Trophoblast cell (in vitro differentiated cells and primary cell): ENCODE measurements at regions not wholly inside any gene's neighbourhood (a gene's known extent, or its start where the extent isn't known, plus 50 kb on each side); places are given as distances from the start of the nearest gene placed in this dataset.
"Not testable (repeated sequence)": the region's sequence is repeated elsewhere in the genome, so short reads cannot be mapped to it uniquely, and the experiment has no call there.

Experiments
- DNase-seq, 2 donors: peaks; one replicate each; pipeline ENCODE4 v3.0.0-alpha.2; 2016
- H2AFZ ChIP-seq: 2 replicates; pipeline ENCODE4 v1.6.1; 2013; ENCODE audit warnings: low read length, moderate library complexity, mild to moderate bottlenecking; ENCODE audit not compliant: insufficient read depth, poor library complexity
- H2AK5ac ChIP-seq: 2 replicates; pipeline ENCODE4 v1.6.1; 2013; ENCODE audit warnings: mild to moderate bottlenecking, low read length
- H2BK120ac ChIP-seq: 2 replicates; pipeline ENCODE4 v1.6.1; 2013; ENCODE audit warnings: low read length, mild to moderate bottlenecking, moderate library complexity; ENCODE audit not compliant: insufficient read depth, poor library complexity
- H2BK12ac ChIP-seq: 2 replicates; pipeline ENCODE4 v1.6.1; 2013; ENCODE audit warnings: mild to moderate bottlenecking, low read length, moderate library complexity
- H2BK5ac ChIP-seq: 2 replicates; pipeline ENCODE4 v1.6.1; 2013; ENCODE audit warnings: low read length, low read depth, moderate library complexity, mild to moderate bottlenecking; ENCODE audit not compliant: poor library complexity
- H3K14ac ChIP-seq: 2 replicates; pipeline ENCODE4 v1.6.1; 2013; ENCODE audit warnings: mild to moderate bottlenecking, low read length
- H3K18ac ChIP-seq: 2 replicates; pipeline ENCODE4 v1.6.1; 2013; ENCODE audit warnings: mild to moderate bottlenecking, low read length
- H3K23ac ChIP-seq: 2 replicates; pipeline ENCODE4 v1.6.1; 2013; ENCODE audit warnings: low read length
- H3K27ac ChIP-seq: 2 replicates; pipeline ENCODE4 v1.5.1; 2013; ENCODE audit warnings: low read depth, mild to moderate bottlenecking, inconsistent platforms, low read length, moderate library complexity
- H3K27me3 ChIP-seq: 2 replicates; pipeline ENCODE4 v1.6.1; 2013; ENCODE audit warnings: inconsistent platforms, mild to moderate bottlenecking, low read length, moderate library complexity; ENCODE audit not compliant: insufficient read depth
- H3K36me3 ChIP-seq, 2 experiments: 1 replicate in 1 of 2; 2 replicates in 1 of 2; pipeline ENCODE4 v1.6.1; 2013; ENCODE audit warnings: low read length in 2 of 2, mild to moderate bottlenecking in 2 of 2, moderate library complexity in 1 of 2; ENCODE audit not compliant: insufficient read depth in 2 of 2, control insufficient read depth in 1 of 2
- H3K4ac ChIP-seq: 2 replicates; pipeline ENCODE4 v1.6.1; 2013; ENCODE audit warnings: low read depth, mild to moderate bottlenecking, low read length, moderate library complexity
- H3K4me1 ChIP-seq, 2 experiments: 1 replicate in 1 of 2; 2 replicates in 1 of 2; pipeline ENCODE4 v1.6.1; 2013; ENCODE audit warnings: low read length in 2 of 2, mild to moderate bottlenecking in 2 of 2, moderate library complexity in 1 of 2; ENCODE audit not compliant: insufficient read depth in 2 of 2, control insufficient read depth in 1 of 2
- H3K4me2 ChIP-seq: 2 replicates; pipeline ENCODE4 v1.6.1; 2013; ENCODE audit warnings: inconsistent platforms, mild to moderate bottlenecking, low read length, moderate library complexity
- H3K4me3 ChIP-seq: 2 replicates; pipeline ENCODE4 v1.5.1; 2013; ENCODE audit warnings: mild to moderate bottlenecking, low read depth, low read length, inconsistent platforms
- H3K79me1 ChIP-seq: one replicate; pipeline ENCODE4 v1.6.1; 2013; ENCODE audit warnings: low read length
- H3K79me2 ChIP-seq: 2 replicates; pipeline ENCODE4 v1.6.1; 2013; ENCODE audit warnings: low read length, mild to moderate bottlenecking; ENCODE audit not compliant: control insufficient read depth, insufficient read depth, poor library complexity
- H3K9ac ChIP-seq: 2 replicates; pipeline ENCODE4 v1.6.1; 2013; ENCODE audit warnings: mild to moderate bottlenecking, low read length
- H3K9me3 ChIP-seq: 2 replicates; pipeline ENCODE4 v1.6.1; 2013; ENCODE audit warnings: low read depth, mild to moderate bottlenecking, control low read depth, inconsistent platforms, low read length; ENCODE audit not compliant: insufficient read depth
- H4K12ac ChIP-seq: 2 replicates; pipeline ENCODE4 v1.6.1; 2013; ENCODE audit warnings: low read depth, mild to moderate bottlenecking, low read length, moderate library complexity
- H4K8ac ChIP-seq: 2 replicates; pipeline ENCODE4 v1.6.1; 2013; ENCODE audit warnings: low read depth, mild to moderate bottlenecking, low read length, moderate library complexity
- H4K91ac ChIP-seq: one replicate; pipeline ENCODE4 v1.6.1; 2013; ENCODE audit warnings: low read depth, mild to moderate bottlenecking, low read length, moderate library complexity
- WGBS: extraction: QIAGEN DNeasy Blood & Tissue Kit; methylation state at CpG from one replicate; pipeline ENCODE4 v1.1.7; 2013; ENCODE audit warnings: missing lambda C conversion rate; ENCODE audit not compliant: insufficient read length, insufficient coverage; ENCODE audit errors: extremely low coverage; 5-methylcytosine and 5-hydroxymethylcytosine counted together

GRCh38 chr2:13667415-13667757, 950.6 kb downstream of the TRIB2 start:
- Histone ChIP-seq H3K9ac (no peak overlapping the region), H2BK5ac (no peak overlapping the region), H4K8ac (no peak overlapping the region), H2AK5ac (no peak overlapping the region), H3K27ac (no peak overlapping the region), H3K4ac (no peak overlapping the region), H3K27me3 (no peaks in the 10 kb centered on the region), H3K4me1 (no peaks in the 10 kb centered on the region), H3K9me3 (no peaks in the 10 kb centered on the region), H3K79me2 (no peaks in the 10 kb centered on the region), H3K14ac (no peak overlapping the region), H2BK12ac (no peak overlapping the region), H3K36me3 (no peaks in the 10 kb centered on the region), H4K91ac (no peak overlapping the region), H2AFZ (no peak overlapping the region), H3K23ac (no peak overlapping the region), H3K79me1 (no peaks in the 10 kb centered on the region), H3K4me2 (no peak overlapping the region), H2BK120ac (no peak overlapping the region), H3K4me3 (no peak overlapping the region), H4K12ac (no peak overlapping the region), H3K18ac (no peak overlapping the region)
- DNase-seq: no peak
- no CpG with 5 or more reads among the region's 1 CpG for WGBS

DNA sequence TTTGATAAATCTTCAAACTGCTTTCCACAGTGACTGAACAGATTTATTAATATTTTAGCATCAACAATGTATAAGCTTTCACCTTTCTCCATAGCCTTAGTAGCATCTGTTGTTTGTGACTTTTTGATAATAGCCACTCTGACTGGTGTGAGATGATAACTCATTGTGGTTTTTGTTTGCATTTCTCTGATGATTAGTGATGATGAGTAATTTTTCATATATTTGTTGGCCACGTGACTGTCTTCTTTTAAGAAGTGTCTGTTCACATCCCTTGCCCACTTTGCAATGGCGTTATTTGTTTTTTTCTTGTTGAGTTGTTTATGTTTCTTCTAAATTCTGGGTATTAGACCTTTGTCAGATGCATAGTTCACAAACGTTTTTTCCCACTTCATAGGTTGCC, 952.9 kb downstream of the TRIB2 start:
- WGBS: no CpG with 5 or more reads among the region's 3 CpGs

DNA sequence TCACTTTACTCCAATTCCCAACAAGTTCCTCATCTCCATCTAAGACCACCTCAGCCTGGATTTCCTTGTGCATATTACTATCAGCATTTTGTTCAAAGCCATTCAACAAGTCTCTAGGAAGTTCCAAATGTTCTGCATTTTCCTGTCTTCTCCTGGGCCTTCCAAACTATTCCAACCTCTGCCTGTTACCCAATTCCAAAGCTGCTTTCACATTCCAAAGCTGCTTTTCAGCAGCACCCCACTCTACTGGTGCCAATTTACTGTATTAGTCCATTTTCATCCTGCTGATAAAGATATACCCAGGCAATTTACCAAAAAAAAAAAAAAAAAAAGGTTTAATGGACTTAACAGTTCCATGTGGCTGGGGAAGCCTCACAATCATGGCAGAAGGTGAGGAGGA, 957.1 kb downstream of the TRIB2 start:
- not testable (repeated sequence) for H3K36me3 ChIP-seq, H3K18ac ChIP-seq, H3K4ac ChIP-seq, H3K9me3 ChIP-seq, H2BK120ac ChIP-seq, H3K79me2 ChIP-seq, H3K9ac ChIP-seq, DNase-seq, H2BK5ac ChIP-seq, H4K91ac ChIP-seq, H2AK5ac ChIP-seq, H3K4me1 ChIP-seq, H4K8ac ChIP-seq, H2AFZ ChIP-seq, H3K27me3 ChIP-seq, H3K4me3 ChIP-seq, H3K79me1 ChIP-seq, H2BK12ac ChIP-seq, H3K14ac ChIP-seq, H3K4me2 ChIP-seq, H3K27ac ChIP-seq, H3K23ac ChIP-seq, H4K12ac ChIP-seq

More for the DNA sequence above, 952.9 kb downstream of the TRIB2 start:
- Histone ChIP-seq H2AFZ (no peak overlapping the region), H2BK120ac (no peak overlapping the region), H3K18ac (no peak overlapping the region), H3K4me1 (no peaks in the 10 kb centered on the region), H3K79me2 (no peaks in the 10 kb centered on the region), H3K4me2 (no peak overlapping the region), H2AK5ac (no peak overlapping the region), H3K4me3 (no peak overlapping the region), H3K9me3 (no peaks in the 10 kb centered on the region), H4K8ac (no peak overlapping the region), H3K27ac (no peak overlapping the region), H2BK5ac (no peak overlapping the region), H4K12ac (no peak overlapping the region), H3K79me1 (no peaks in the 10 kb centered on the region), H3K36me3 (no peaks in the 10 kb centered on the region), H3K14ac (no peak overlapping the region), H4K91ac (no peak overlapping the region), H3K4ac (no peak overlapping the region), H2BK12ac (no peak overlapping the region), H3K27me3 (no peaks in the 10 kb centered on the region), H3K23ac (no peak overlapping the region), H3K9ac (no peak overlapping the region)
- DNase-seq: no peak

- Histone ChIP-seq H3K14ac (no peak overlapping the region), H2BK12ac (no peak overlapping the region), H4K12ac (no peak overlapping the region), H4K8ac (no peak overlapping the region), H3K23ac (no peak overlapping the region), H3K4me1 (no peaks in the 10 kb centered on the region), H3K79me1 (no peaks in the 10 kb centered on the region), H3K4ac (no peak overlapping the region), H3K18ac (no peak overlapping the region), H3K4me3 (no peak overlapping the region), H3K36me3 (no peaks in the 10 kb centered on the region), H2BK5ac (no peak overlapping the region), H2AFZ (no peak overlapping the region), H3K79me2 (peaks cover 2% of the 10 kb centered on the region), H3K27ac (no peak overlapping the region), H3K9ac (no peak overlapping the region), H3K27me3 (no peaks in the 10 kb centered on the region), H3K9me3 (peaks cover 2% of the 10 kb centered on the region), H4K91ac (no peak overlapping the region), H2BK120ac (no peak overlapping the region), H3K4me2 (no peak overlapping the region), H2AK5ac (no peak overlapping the region)
- DNase-seq: peak in 1 of 2 donors; percentile 30
- WGBS: no CpG with 5 or more reads among the region's 2 CpGs
Measured at GRCh38 chr2:13676269-13676668, 956.2 kb upstream of the LRATD1 start.

DNA sequence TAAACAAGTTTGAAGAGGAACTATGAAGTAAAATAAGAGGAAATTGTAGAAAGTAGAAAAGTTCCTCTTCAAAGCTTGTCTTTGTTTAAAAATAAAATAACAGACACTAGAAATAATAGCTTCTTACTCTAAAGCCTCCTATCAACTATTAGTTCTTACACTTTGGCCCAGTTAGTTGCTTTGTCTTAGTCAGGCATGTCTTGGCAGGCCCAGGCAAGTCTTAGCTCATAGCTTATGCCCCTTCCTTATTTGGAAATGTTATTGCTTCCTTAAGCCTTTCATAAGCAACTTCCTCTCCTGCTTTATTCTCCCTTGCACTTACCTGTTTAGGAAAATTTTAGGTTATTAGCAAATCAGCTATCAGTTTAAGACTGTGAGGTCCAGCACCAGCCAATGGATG, 950.6 kb upstream of the LRATD1 start:
- Histone ChIP-seq H3K36me3 (no peaks in the 10 kb centered on the region), H4K91ac (no peak overlapping the region), H3K4me3 (no peak overlapping the region), H3K79me2 (peaks cover 2% of the 10 kb centered on the region), H3K23ac (no peak overlapping the region), H3K4ac (no peak overlapping the region), H2AFZ (no peak overlapping the region), H2BK12ac (no peak overlapping the region), H4K12ac (no peak overlapping the region), H2BK5ac (no peak overlapping the region), H3K9me3 (peaks cover 3% of the 10 kb centered on the region), H3K9ac (no peak overlapping the region), H3K27me3 (no peaks in the 10 kb centered on the region), H3K79me1 (no peaks in the 10 kb centered on the region), H2BK120ac (no peak overlapping the region), H3K14ac (no peak overlapping the region), H3K18ac (no peak overlapping the region), H3K4me1 (no peaks in the 10 kb centered on the region), H3K4me2 (no peak overlapping the region), H2AK5ac (no peak overlapping the region), H4K8ac (no peak overlapping the region), H3K27ac (no peak overlapping the region)
- no peak for DNase-seq
